NCI-H510A treated with DMSO at 0.1 percent for 48 hours (cell line): ENCODE measurements at regions not wholly inside any gene's neighbourhood (a gene's known extent, or its start where the extent isn't known, plus 50 kb on each side); places are given as distances from the start of the nearest gene placed in this dataset.

Experiments
- DNase-seq: peaks from one replicate; lab custom pipeline; 2025; lab: John Stamatoyannopoulos, UW

GRCh38 chr12:68559246-68559645 lies 51.5 kb upstream of the RAP1B start:
- no peak for DNase-seq

DNA sequence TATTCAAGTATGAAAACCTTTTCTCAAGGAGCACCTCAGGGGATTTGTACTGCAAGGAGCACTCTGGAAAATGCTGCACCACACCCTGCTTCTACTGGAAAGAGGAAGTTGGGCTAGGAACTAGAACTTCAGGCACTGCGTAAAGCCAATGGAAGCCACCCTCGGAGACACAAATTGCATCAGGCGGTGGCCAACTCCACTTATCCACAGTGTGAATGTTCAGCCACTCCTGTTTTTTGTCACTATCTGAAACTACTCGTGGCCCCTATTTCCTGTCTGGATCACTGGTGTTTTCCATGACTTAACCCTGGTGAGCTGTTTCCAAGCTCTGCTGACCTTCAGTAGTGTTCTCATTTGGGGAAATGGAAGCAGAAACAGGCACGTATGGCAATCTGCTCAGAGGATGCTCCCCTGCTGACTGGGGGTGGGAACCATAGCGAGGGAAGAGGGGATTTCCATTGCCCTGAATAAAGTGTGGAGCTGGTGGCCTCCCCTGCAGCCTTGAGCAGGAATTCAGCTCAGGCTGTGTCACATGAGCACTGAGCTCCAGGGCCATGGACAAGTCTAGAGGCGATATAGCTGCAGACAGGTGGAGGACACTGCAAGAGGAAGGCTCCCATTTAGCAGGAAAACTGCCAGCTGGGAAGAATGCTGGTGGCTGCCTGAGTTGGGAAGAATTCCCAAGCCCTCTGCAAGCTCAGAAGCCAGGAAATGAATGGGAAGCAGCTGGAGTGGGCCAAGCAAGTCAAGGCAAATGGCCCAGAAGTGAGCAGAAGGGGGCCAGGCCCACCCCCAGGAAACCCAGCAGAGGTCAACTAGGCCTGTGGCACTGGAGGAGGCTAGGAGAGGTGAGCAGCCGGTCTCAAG lies 50.5 kb upstream of the RAP1B start:
- no peak for DNase-seq

GRCh38 chr12:68560851-68561422 lies 49.8 kb upstream of the RAP1B start:
- DNase-seq = no peak
